ENCODE measurements at regions not wholly inside any gene's neighbourhood (a gene's known extent, or its start where the extent isn't known, plus 50 kb on each side); places are given as distances from the start of the nearest gene placed in this dataset.

DNA sequence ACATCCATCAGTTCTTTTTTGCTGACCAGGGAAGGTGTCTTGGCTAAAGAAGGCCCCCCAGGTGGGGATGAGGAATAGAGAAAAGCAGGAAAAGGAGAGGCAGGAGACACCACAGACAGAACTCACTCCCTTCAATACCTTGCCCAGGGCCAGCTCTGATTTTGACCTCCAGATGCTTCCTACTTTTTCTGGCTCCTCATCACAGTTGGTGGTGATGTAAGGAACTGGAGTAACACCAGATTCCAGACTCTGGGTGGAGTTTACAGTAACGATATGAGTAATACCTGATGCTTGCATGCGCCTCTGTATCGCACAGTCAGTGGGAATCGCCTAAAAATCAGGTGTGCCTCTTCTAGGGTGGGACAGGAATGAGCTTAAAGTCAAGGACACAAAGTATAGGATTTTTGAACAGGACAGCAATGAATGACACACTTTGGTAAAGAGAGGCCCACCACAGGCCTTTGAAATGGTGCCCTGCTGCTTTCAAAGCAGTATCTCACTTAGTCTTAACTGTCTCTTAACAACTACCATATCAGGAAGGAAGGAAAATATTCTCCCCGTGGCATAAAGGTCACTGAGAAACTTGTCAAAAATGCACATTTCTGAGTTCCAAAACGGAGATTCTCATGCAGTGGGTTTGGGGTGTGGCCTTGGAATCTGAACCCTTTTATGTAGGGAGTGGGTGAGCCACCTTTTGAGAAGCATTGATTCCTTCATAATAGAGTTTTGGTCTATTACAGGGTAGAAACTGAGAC lies 140.8 kb downstream of the SNX19 start:
- intact Hi-C loops (cut with DNase I), result no loop called here
- TF ChIP-seq, protein P1, sequence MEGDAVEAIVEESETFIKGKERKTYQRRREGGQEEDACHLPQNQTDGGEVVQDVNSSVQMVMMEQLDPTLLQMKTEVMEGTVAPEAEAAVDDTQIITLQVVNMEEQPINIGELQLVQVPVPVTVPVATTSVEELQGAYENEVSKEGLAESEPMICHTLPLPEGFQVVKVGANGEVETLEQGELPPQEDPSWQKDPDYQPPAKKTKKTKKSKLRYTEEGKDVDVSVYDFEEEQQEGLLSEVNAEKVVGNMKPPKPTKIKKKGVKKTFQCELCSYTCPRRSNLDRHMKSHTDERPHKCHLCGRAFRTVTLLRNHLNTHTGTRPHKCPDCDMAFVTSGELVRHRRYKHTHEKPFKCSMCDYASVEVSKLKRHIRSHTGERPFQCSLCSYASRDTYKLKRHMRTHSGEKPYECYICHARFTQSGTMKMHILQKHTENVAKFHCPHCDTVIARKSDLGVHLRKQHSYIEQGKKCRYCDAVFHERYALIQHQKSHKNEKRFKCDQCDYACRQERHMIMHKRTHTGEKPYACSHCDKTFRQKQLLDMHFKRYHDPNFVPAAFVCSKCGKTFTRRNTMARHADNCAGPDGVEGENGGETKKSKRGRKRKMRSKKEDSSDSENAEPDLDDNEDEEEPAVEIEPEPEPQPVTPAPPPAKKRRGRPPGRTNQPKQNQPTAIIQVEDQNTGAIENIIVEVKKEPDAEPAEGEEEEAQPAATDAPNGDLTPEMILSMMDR (IDR thresholded peaks at IDR 0.05), result no peak
- TF ChIP-seq POLR2A (IDR thresholded peaks at IDR 0.05) (no peak), EP300 (IDR thresholded peaks at IDR 0.05) (no peak)
- Histone ChIP-seq H3K27ac (no peak overlapping the region), H3K27me3 (no peaks in the 10 kb centered on the region), H3K4me1 (ENCODE audit: insufficient read depth) (peaks cover 18% of the 10 kb centered on the region), H3K9me3 (no peaks in the 10 kb centered on the region), H3K36me3 (no peaks in the 10 kb centered on the region), H3K4me3 (no peak overlapping the region)
- DNase-seq, result no peak
- 74 to 79% (median 76%) methylated on average over 6 of the region's 6 CpGs for WGBS, 3 donors

- no peak for DNase-seq
- Histone ChIP-seq H3K36me3 (no peaks in the 10 kb centered on the region), H3K27ac (no peak overlapping the region), H3K4me1 (ENCODE audit: insufficient read depth) (peaks cover 14% of the 10 kb centered on the region), H3K4me3 (no peak overlapping the region), H3K9me3 (no peaks in the 10 kb centered on the region), H3K27me3 (no peaks in the 10 kb centered on the region)
- intact Hi-C loops (cut with DNase I), result no loop called here
- no peak for TF ChIP-seq EP300 (IDR thresholded peaks at IDR 0.05)
- TF ChIP-seq, protein P1 (IDR thresholded peaks at IDR 0.05), result no peak
- TF ChIP-seq POLR2A (IDR thresholded peaks at IDR 0.05), result no peak
Observed at GRCh38 chr11:130776061-130776419, 140.2 kb downstream of the SNX19 start.

DNA sequence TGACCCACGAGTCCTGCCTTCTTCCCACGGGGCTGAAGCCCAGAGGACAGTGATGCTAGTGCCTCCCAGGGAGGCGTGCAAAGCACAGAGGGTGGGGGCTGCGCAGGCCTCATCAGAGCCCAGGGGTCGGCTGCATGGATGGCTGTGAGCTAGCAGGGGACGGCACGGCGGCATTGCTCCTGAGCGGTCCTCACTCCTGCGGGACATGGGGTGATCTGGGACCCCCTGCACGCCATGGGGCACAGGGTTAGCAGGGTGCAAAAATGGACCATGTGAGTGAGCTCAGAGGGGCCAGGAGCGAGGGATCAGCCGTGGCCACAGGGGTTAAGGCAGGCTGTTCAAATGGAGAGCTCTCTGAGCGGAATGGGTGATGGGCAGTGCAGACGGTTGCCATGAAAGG lies 138.3 kb downstream of the SNX19 start:
- no peaks in the 10 kb centered on the region for H3K9me3 ChIP-seq
- intact Hi-C loops (cut with DNase I), result no loop called here
- no peaks in the 10 kb centered on the region for H3K36me3 ChIP-seq
- TF ChIP-seq, protein P1 (IDR thresholded peaks at IDR 0.05), result no peak
- TF ChIP-seq EP300 (IDR thresholded peaks at IDR 0.05) (no peak), POLR2A (IDR thresholded peaks at IDR 0.05) (no peak)
- H3K27me3 ChIP-seq, result no peaks in the 10 kb centered on the region
- peaks cover 11% of the 10 kb centered on the region for H3K4me1 ChIP-seq (ENCODE audit: insufficient read depth)
- 92 to 95% (median 93%) methylated on average over 15 of the region's 15 CpGs for WGBS, 3 donors
- no peak overlapping the region for H3K27ac ChIP-seq
- H3K4me3 ChIP-seq, result no peak overlapping the region
- no peak for DNase-seq

DNA sequence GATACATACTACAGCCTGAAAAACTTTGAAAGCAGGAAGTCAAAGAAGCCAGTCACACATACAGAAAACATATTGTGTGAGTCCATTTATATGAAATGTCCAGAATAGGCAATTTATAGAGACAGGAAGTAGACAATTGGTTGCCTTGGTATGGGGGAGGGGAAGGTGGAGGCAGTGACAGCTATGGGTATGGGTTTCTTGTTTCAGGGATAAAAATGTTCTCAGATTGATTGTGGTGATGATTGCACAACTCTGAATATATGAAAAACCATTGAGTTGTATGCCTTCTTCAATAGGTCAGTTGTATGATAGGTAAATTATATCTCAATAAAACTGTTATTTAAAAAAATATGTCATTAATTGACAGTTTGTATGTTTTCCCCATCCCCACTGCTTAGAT lies 137.6 kb downstream of the SNX19 start:
- DNase-seq, result no peak
- H3K9me3 ChIP-seq, result no peaks in the 10 kb centered on the region
- no peak overlapping the region for H3K4me3 ChIP-seq
- no peak for TF ChIP-seq EP300 (IDR thresholded peaks at IDR 0.05)
- TF ChIP-seq, protein P1 (IDR thresholded peaks at IDR 0.05), result no peak
- TF ChIP-seq POLR2A (IDR thresholded peaks at IDR 0.05), result no peak
- H3K36me3 ChIP-seq, result no peaks in the 10 kb centered on the region
- no peak overlapping the region for H3K27ac ChIP-seq
- peaks cover 11% of the 10 kb centered on the region for H3K4me1 ChIP-seq (ENCODE audit: insufficient read depth)
- H3K27me3 ChIP-seq, result no peaks in the 10 kb centered on the region
- intact Hi-C loops (cut with DNase I), result no loop called here

All from ovary (tissue), 7 donors.